22Rv1 (cell line): ENCODE measurements at regions not wholly inside any gene's neighbourhood (a gene's known extent, or its start where the extent isn't known, plus 50 kb on each side); places are given as distances from the start of the nearest gene placed in this dataset.

ENCODE experiments used
- CTCF ChIP-seq: fragments of 450-650 bp; IDR thresholded peaks from 2 replicates; pipeline ENCODE4 v1.5.1; 2017; ENCODE audit warnings: mild to moderate bottlenecking
- ZFX ChIP-seq: fragments of 450-650 bp; IDR thresholded peaks from 2 replicates; pipeline ENCODE4 v1.6.1; 2017; ENCODE audit warnings: antibody characterized with exemption, borderline replicate concordance

DNA sequence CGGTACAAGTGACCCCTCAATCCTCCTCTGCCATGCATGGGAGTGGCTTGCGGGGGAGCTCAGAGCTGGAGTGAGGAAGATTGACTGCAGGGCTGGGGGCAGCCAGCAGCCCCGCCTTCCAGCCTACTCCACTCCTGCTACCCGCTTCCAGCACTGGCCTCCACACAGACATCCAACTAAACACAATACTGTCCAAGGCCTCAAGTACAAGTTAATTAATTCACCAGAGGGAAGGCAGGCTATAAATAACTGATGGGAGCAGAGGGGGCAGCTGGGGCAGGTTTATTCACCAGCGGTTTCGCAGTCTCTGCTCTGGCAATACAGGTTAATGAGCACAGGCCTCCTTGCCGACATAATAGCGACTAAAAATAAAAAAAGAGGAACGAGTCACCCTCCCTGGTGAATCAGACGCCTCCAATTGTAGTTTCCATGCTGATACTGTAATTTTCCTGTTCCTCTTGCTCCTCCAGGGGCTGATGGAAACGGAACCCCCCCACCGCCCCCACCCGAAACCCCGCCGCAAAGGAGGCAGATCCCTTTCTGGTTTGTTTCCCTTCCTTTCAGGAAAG is 166.4 kb upstream of the TLE3 start:
- no peak for TF ChIP-seq CTCF
- no peak for TF ChIP-seq ZFX
